ENCODE measurements at regions not wholly inside any gene's neighbourhood (a gene's known extent, or its start where the extent isn't known, plus 50 kb on each side); places are given as distances from the start of the nearest gene placed in this dataset.
A peak's percentile ranks its signal among the peaks of the same experiment; 100 is the strongest.

GRCh38 chr2:67652679-67653078 lies 255.5 kb downstream of the ETAA1 start:
- DNase-seq (ENCODE audit: low read depth in 1 of 2, low spot score in 1 of 2) (no peak), FAIRE-seq (no peak), ATAC-seq (no peak)
- Histone ChIP-seq H3K9me3 (no peaks in the 10 kb centered on the region), H3K4me1 (peaks cover 22% of the 10 kb centered on the region), H3K4me2 (no peak overlapping the region), H3K4me3 (no peak overlapping the region), H3K27ac (no peak overlapping the region)
- ChIA-PET CTCF (no interaction called here), POLR2A (no interaction called here)
- TF ChIP-seq POLR2AphosphoS2 (conservative IDR thresholded peaks at IDR 0.05; ENCODE audit: low read length) = no peak
- 69% methylated on average over 1 of the region's 1 CpG for WGBS (ENCODE audit: missing lambda C conversion rate)

GRCh38 chr2:67656875-67657274 lies 259.7 kb downstream of the ETAA1 start:
- Histone ChIP-seq H3K4me2 (no peak overlapping the region), H3K9me3 (peaks cover 12% of the 10 kb centered on the region; the same call in 2 of the 3 replicates), H3K4me3 (no peak overlapping the region), H3K27ac (no peak overlapping the region), H3K4me1 (no peaks in the 10 kb centered on the region)
- ATAC-seq = no peak
- no peak for FAIRE-seq
- TF ChIP-seq FOSB (CRISPR knock-in tag; IDR thresholded peaks at IDR 0.05) (no peak), PHF8 (IDR thresholded peaks at IDR 0.05; ENCODE audit: borderline replicate concordance, low read depth) (no peak), FOSL2 (IDR thresholded peaks at IDR 0.05) (no peak), FOSL2 (CRISPR knock-in tag; IDR thresholded peaks at IDR 0.05) (no peak), SREBF2 (IDR thresholded peaks at IDR 0.05) (no peak), ZC3H11A (IDR thresholded peaks at IDR 0.05) (no peak), CHD2 (IDR thresholded peaks at IDR 0.05; ENCODE audit: low read length, partially characterized antibody) (no peak), FOXS1 (CRISPR knock-in tag; IDR thresholded peaks at IDR 0.05) (no peak), CTCF (IDR thresholded peaks at IDR 0.05) (no peak), CEBPB (IDR thresholded peaks at IDR 0.05) (no peak), NPAS2 (CRISPR knock-in tag; IDR thresholded peaks at IDR 0.05; ENCODE audit: borderline replicate concordance) (no peak), BHLHE40 (IDR thresholded peaks at IDR 0.05; ENCODE audit: low read depth, low read length) (no peak), RAD21 (conservative IDR thresholded peaks at IDR 0.05 in 1 of 2, IDR thresholded peaks at IDR 0.05 in 1 of 2) (no peak), USF2 (IDR thresholded peaks at IDR 0.05) (no peak), ESRRA (IDR thresholded peaks at IDR 0.05; ENCODE audit: borderline replicate concordance, low read length) (no peak), HOXB5 (CRISPR knock-in tag; IDR thresholded peaks at IDR 0.05) (no peak), MAFK (IDR thresholded peaks at IDR 0.05; ENCODE audit: partially characterized antibody) (no peak), TP53 (CRISPR knock-in tag; IDR thresholded peaks at IDR 0.05) (no peak)
- WGBS (ENCODE audit: missing lambda C conversion rate) = 18% methylated on average over 4 of the region's 4 CpGs
- DNase-seq (ENCODE audit: low read depth in 1 of 2, low spot score in 1 of 2) = no peak
- ChIA-PET CTCF (interaction anchor here (0.8 to 1.4 kb wide), 2 partner anchors 10 to 1223 kb away, joined by 3 to 4 read pairs; no protein-coding TSS in a partner anchor), POLR2A (no interaction called here)

GRCh38 chr2:67658820-67659219 lies 261.7 kb downstream of the ETAA1 start:
- ATAC-seq = no peak
- no peak for TF ChIP-seq E2F6 (IDR thresholded peaks at IDR 0.05; ENCODE audit: borderline replicate concordance, low read depth)
- peak; percentile 96 for TF ChIP-seq MAFK (IDR thresholded peaks at IDR 0.05; ENCODE audit: partially characterized antibody)
- no peak for FAIRE-seq
- no peak overlapping the region for H3K4me2 ChIP-seq
- no peak overlapping the region for H3K27ac ChIP-seq
- ChIA-PET POLR2A (no interaction called here), CTCF (interaction anchor here (0.7 kb wide), 1 partner anchor 8 kb away, joined by 3 read pairs; no protein-coding TSS in a partner anchor)
- H3K4me3 ChIP-seq = no peak overlapping the region
- H3K9me3 ChIP-seq = peaks cover 12% of the 10 kb centered on the region; the same call in 2 of the 3 replicates
- H3K4me1 ChIP-seq = no peaks in the 10 kb centered on the region
- no peak for DNase-seq (ENCODE audit: low read depth in 1 of 2, low spot score in 1 of 2)
